ENCODE measurements at regions not wholly inside any gene's neighbourhood (a gene's known extent, or its start where the extent isn't known, plus 50 kb on each side); places are given as distances from the start of the nearest gene placed in this dataset.

- no peak overlapping the region for H2AFZ ChIP-seq (ENCODE audit: control insufficient read depth, low read length)
- dilution Hi-C loops (cut with MboI; ENCODE audit: extremely low pct_ligation_motif_present, low sequenced_read_pairs): no loop called here
- no peak overlapping the region for H3K27ac ChIP-seq (ENCODE audit: control insufficient read depth, insufficient read depth, low read length)
- H3K4me3 ChIP-seq (ENCODE audit: control insufficient read depth in 2 of 3, extremely low read depth in 1 of 3, insufficient read depth in 2 of 3, low read depth in 1 of 3, low read length in 3 of 3): no peak overlapping the region
- no peak for TF ChIP-seq EZH2 (IDR thresholded peaks at IDR 0.05; ENCODE audit: low read length)
- TF ChIP-seq, protein P1, sequence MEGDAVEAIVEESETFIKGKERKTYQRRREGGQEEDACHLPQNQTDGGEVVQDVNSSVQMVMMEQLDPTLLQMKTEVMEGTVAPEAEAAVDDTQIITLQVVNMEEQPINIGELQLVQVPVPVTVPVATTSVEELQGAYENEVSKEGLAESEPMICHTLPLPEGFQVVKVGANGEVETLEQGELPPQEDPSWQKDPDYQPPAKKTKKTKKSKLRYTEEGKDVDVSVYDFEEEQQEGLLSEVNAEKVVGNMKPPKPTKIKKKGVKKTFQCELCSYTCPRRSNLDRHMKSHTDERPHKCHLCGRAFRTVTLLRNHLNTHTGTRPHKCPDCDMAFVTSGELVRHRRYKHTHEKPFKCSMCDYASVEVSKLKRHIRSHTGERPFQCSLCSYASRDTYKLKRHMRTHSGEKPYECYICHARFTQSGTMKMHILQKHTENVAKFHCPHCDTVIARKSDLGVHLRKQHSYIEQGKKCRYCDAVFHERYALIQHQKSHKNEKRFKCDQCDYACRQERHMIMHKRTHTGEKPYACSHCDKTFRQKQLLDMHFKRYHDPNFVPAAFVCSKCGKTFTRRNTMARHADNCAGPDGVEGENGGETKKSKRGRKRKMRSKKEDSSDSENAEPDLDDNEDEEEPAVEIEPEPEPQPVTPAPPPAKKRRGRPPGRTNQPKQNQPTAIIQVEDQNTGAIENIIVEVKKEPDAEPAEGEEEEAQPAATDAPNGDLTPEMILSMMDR (optimal IDR thresholded peaks at IDR 0.05 in 1 of 3, IDR thresholded peaks at IDR 0.05 in 1 of 3, conservative IDR thresholded peaks at IDR 0.05 in 1 of 3; ENCODE audit: extremely low read depth in 1 of 3, insufficient read depth in 2 of 3, low read length in 3 of 3): no peak
- no peaks in the 10 kb centered on the region for H3K36me3 ChIP-seq (ENCODE audit: control insufficient read depth in 2 of 2, extremely low read depth in 1 of 2, insufficient read depth in 2 of 2, low read length in 2 of 2)
- peaks cover 2% of the 10 kb centered on the region for H3K4me1 ChIP-seq (ENCODE audit: control insufficient read depth, extremely low read depth, insufficient read depth, low read length)
- H3K79me2 ChIP-seq (ENCODE audit: control insufficient read depth, insufficient read depth, low read length): no peaks in the 10 kb centered on the region
- FAIRE-seq (no peak), DNase-seq (ENCODE audit: low read depth, low spot score) (no peak)
- H3K9me3 ChIP-seq (ENCODE audit: control insufficient read depth, low read depth, low read length): no peaks in the 10 kb centered on the region
- H3K27me3 ChIP-seq (ENCODE audit: control insufficient read depth, extremely low read depth, insufficient read depth, low read length): no peaks in the 10 kb centered on the region
- no peaks in the 10 kb centered on the region for H4K20me1 ChIP-seq (ENCODE audit: control insufficient read depth, extremely low read depth, insufficient read depth, low read length)
- no peak overlapping the region for H3K4me2 ChIP-seq (ENCODE audit: control insufficient read depth, extremely low read depth, insufficient read depth, low read depth, low read length)
- no peaks in the 10 kb centered on the region for H3K9me1 ChIP-seq (ENCODE audit: control insufficient read depth, extremely low read depth, insufficient read depth, low read length)
- H3K9ac ChIP-seq (ENCODE audit: control insufficient read depth, extremely low read depth, insufficient read depth, low read length): no peak overlapping the region
These were observed 268.4 kb downstream of the ELAVL2 start for GRCh38 chr9:23557689-23558088.

DNA sequence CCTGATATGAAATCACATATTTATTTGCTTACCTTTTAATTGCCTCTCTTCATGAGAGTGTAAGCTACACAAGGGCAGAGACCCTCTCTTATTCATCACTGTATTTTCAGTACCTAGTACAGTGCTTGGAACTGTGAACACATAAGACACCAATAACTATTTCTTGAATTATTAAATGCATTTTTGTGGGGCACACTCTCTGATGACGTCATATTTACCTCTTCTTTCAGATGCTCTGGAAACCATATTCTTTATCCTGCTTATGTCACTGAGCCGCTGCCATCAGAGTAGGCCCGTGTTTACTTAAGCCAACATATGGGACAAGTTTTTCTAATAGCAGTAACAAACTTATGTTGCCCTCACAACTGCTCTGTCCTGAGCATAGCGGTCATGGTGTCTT, 266.5 kb downstream of the ELAVL2 start:
- Histone ChIP-seq H3K9me1 (ENCODE audit: control insufficient read depth, extremely low read depth, insufficient read depth, low read length) (no peaks in the 10 kb centered on the region), H2AFZ (ENCODE audit: control insufficient read depth, low read length) (no peak overlapping the region), H3K79me2 (ENCODE audit: control insufficient read depth, insufficient read depth, low read length) (no peaks in the 10 kb centered on the region), H3K27me3 (ENCODE audit: control insufficient read depth, extremely low read depth, insufficient read depth, low read length) (no peaks in the 10 kb centered on the region), H3K4me1 (ENCODE audit: control insufficient read depth, extremely low read depth, insufficient read depth, low read length) (peaks cover 2% of the 10 kb centered on the region), H3K4me2 (ENCODE audit: control insufficient read depth, extremely low read depth, insufficient read depth, low read depth, low read length) (no peak overlapping the region), H4K20me1 (ENCODE audit: control insufficient read depth, extremely low read depth, insufficient read depth, low read length) (no peaks in the 10 kb centered on the region), H3K36me3 (ENCODE audit: control insufficient read depth in 2 of 2, extremely low read depth in 1 of 2, insufficient read depth in 2 of 2, low read length in 2 of 2) (no peaks in the 10 kb centered on the region), H3K9ac (ENCODE audit: control insufficient read depth, extremely low read depth, insufficient read depth, low read length) (no peak overlapping the region), H3K4me3 (ENCODE audit: control insufficient read depth in 2 of 3, extremely low read depth in 1 of 3, insufficient read depth in 2 of 3, low read depth in 1 of 3, low read length in 3 of 3) (no peak overlapping the region), H3K27ac (ENCODE audit: control insufficient read depth, insufficient read depth, low read length) (no peak overlapping the region), H3K9me3 (ENCODE audit: control insufficient read depth, low read depth, low read length) (no peaks in the 10 kb centered on the region)
- DNase-seq (ENCODE audit: low read depth, low spot score) (no peak), FAIRE-seq (no peak)
- dilution Hi-C loops (cut with MboI; ENCODE audit: extremely low pct_ligation_motif_present, low sequenced_read_pairs): no loop called here
- no peak for TF ChIP-seq EZH2 (IDR thresholded peaks at IDR 0.05; ENCODE audit: low read length)
- TF ChIP-seq, protein P1 (optimal IDR thresholded peaks at IDR 0.05 in 1 of 3, IDR thresholded peaks at IDR 0.05 in 1 of 3, conservative IDR thresholded peaks at IDR 0.05 in 1 of 3; ENCODE audit: extremely low read depth in 1 of 3, insufficient read depth in 2 of 3, low read length in 3 of 3): no peak
